ENCODE measurements at regions not wholly inside any gene's neighbourhood (a gene's known extent, or its start where the extent isn't known, plus 50 kb on each side); places are given as distances from the start of the nearest gene placed in this dataset.

GRCh38 chr7:155963771-155964195 lies 151.5 kb upstream of the SHH start:
- no peak for TF ChIP-seq SPI1 (IDR thresholded peaks at IDR 0.05; ENCODE audit: low read depth, low read length)
- no peak for TF ChIP-seq POLR2A (IDR thresholded peaks at IDR 0.05; ENCODE audit: low read depth, low read length)
- TF ChIP-seq TAF1 (IDR thresholded peaks at IDR 0.05; ENCODE audit: low read depth, low read length), result no peak
- TF ChIP-seq POLR2AphosphoS5 (IDR thresholded peaks at IDR 0.05; ENCODE audit: low read depth, low read length), result no peak
